ENCODE measurements at regions not wholly inside any gene's neighbourhood (a gene's known extent, or its start where the extent isn't known, plus 50 kb on each side); places are given as distances from the start of the nearest gene placed in this dataset.

DNA sequence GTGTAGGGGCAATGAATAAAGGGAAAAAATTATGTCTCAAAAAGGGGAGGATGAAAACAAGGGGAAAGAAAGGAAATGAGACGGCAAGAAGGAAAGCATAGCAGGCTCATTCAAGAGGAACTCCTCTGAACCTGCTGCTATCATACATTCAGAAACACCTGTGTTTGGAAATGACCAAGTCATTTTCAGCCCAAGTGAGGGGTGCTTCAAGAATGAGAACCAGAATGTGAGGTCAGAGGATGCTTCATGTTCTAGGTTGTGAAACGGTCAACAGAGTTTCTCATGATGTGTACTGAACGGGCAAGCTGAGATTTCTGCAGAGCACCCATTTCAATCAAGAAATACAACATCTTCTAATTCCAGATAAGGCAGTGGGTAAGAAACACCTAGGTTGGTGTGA lies 1367.2 kb upstream of the CELF4 start:
- Mint-ChIP-seq H3K4me1 (ENCODE audit: low read depth) (no peaks in the 10 kb centered on the region), H3K27me3 (peaks cover 1% of the 10 kb centered on the region), H3K36me3 (ENCODE audit: low read depth) (no peaks in the 10 kb centered on the region), H3K4me3 (no peak overlapping the region), H3K27ac (no peak overlapping the region), H3K9me3 (peaks cover 26% of the 10 kb centered on the region)
- intact Hi-C loops (cut with micrococcal nuclease) = no loop called here

DNA sequence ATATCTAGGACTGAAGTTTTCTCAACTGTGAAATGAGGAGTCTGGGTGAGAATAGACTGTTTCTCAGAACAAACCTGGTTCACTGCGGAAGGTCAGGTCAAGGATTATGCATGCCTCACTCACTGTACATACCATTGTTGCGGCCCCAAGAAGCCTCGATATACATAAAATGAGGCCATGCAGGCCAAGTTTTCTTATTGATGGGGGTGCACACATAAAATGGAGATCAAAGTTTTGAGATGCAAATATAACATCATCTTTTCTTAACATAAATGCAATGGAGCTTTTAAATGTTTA lies 1366.1 kb upstream of the CELF4 start:
- Mint-ChIP-seq H3K36me3 (ENCODE audit: low read depth) (no peaks in the 10 kb centered on the region), H3K4me3 (no peak overlapping the region), H3K27me3 (peaks cover 1% of the 10 kb centered on the region), H3K9me3 (peaks cover 18% of the 10 kb centered on the region), H3K4me1 (ENCODE audit: low read depth) (no peaks in the 10 kb centered on the region), H3K27ac (no peak overlapping the region)
- intact Hi-C loops (cut with micrococcal nuclease) = no loop called here

DNA sequence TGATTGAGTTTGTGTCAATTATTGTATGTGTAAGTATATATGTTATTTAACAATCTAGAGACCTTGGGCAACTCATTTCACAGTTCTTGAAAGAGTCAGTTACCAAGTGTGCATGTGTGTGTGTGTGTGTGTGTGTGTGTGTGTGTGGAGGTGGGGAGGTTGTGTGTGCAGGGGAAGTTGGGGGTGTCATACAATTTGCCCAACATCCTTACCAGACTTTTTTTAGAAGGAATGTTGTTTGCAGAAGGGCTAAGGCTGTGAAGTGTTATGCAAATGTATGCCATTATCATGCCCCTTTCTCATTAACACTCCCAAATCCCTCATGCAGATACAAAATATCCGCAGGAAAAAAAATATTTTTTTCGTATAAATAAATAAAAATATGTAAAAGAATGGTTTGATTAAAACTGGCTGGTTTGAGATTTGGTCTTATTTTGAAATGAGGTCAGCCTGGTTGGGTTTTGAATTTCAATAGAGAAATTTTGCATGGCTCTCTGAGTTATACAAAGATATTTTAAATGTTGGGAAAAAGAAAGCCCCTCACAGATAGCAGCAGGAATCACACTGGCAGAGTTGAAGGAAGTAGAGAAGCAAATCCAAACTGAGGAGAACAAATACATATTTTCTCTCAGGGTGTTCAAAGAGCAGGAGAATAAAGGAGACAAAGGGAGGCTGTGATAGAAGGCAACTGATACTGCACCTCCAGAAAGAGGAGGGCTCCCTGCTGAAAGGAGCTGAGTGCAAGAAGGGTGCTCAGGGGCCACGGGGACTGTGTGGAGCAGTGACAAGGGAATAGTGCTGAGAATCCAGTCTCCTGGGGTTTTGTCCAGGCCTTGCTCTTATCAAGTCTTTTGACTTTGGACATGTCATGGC lies 1365.5 kb upstream of the CELF4 start:
- H3K27ac Mint-ChIP-seq = no peak overlapping the region
- peaks cover 1% of the 10 kb centered on the region for H3K27me3 Mint-ChIP-seq
- no peaks in the 10 kb centered on the region for H3K36me3 Mint-ChIP-seq (ENCODE audit: low read depth)
- H3K4me1 Mint-ChIP-seq (ENCODE audit: low read depth) = no peaks in the 10 kb centered on the region
- H3K4me3 Mint-ChIP-seq = no peak overlapping the region
- intact Hi-C loops (cut with micrococcal nuclease) = no loop called here
- H3K9me3 Mint-ChIP-seq = peaks cover 17% of the 10 kb centered on the region

DNA sequence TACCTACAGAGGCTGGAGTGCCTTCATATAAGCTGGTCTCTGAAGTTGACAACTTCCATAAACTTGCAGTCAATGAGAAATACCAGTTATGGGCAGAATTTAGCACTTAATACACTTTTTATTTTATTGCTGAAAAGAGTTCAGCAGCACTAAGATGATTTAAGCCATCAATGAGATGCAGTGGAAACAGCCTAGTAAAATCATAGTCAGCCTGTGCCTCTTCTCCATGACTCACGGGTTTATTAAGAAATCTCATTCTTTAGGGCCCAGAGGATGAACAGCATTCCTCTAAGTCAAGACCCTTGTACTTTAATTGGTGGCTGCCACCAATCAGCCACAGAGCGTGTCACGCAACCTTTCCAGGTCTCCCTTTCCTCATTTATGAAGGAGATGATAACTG lies 1357.9 kb upstream of the CELF4 start:
- no peaks in the 10 kb centered on the region for H3K4me1 Mint-ChIP-seq (ENCODE audit: low read depth)
- intact Hi-C loops (cut with micrococcal nuclease) = no loop called here
- no peaks in the 10 kb centered on the region for H3K27me3 Mint-ChIP-seq
- H3K27ac Mint-ChIP-seq = no peak overlapping the region
- peaks cover 23% of the 10 kb centered on the region for H3K9me3 Mint-ChIP-seq
- H3K36me3 Mint-ChIP-seq (ENCODE audit: low read depth) = no peaks in the 10 kb centered on the region
- H3K4me3 Mint-ChIP-seq = no peak overlapping the region

DNA sequence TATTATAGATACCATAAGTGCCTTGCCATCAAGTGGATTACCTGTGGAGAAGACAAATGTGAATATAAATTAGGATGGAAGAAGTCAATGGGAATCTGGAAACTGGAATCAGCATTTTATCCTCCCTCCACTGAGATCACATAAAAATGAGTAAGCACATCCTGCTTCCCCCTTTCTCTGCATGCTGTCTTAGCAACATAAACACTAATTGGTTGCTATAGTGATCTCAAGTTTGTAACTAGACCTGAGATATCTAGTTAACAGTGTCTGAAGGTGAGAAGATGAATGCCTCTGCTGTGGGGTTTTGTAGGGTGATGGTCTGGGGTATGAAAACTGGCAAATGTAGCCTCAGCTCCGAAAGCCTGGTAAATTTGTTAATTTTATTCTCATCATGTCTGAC lies 1357.5 kb upstream of the CELF4 start:
- Mint-ChIP-seq H3K36me3 (ENCODE audit: low read depth) (no peaks in the 10 kb centered on the region), H3K4me1 (ENCODE audit: low read depth) (no peaks in the 10 kb centered on the region), H3K9me3 (peaks cover 28% of the 10 kb centered on the region), H3K4me3 (no peak overlapping the region), H3K27ac (no peak overlapping the region), H3K27me3 (no peaks in the 10 kb centered on the region)
- intact Hi-C loops (cut with micrococcal nuclease) = no loop called here

- H3K9me3 Mint-ChIP-seq = no peaks in the 10 kb centered on the region
- H3K27me3 Mint-ChIP-seq = no peaks in the 10 kb centered on the region
- H3K4me1 Mint-ChIP-seq (ENCODE audit: low read depth) = no peaks in the 10 kb centered on the region
- no peak overlapping the region for H3K27ac Mint-ChIP-seq
- no peak overlapping the region for H3K4me3 Mint-ChIP-seq
- intact Hi-C loops (cut with micrococcal nuclease) = loop anchor here (10.0 kb wide), 1 partner anchor 65 kb away; no protein-coding TSS in a partner anchor
- no peaks in the 10 kb centered on the region for H3K36me3 Mint-ChIP-seq (ENCODE audit: low read depth)
Measured at GRCh38 chr18:38909972-38910371, 1344.4 kb upstream of the CELF4 start.

GRCh38 chr18:38902796-38903195 lies 1337.2 kb upstream of the CELF4 start:
- peaks cover 16% of the 10 kb centered on the region for H3K9me3 Mint-ChIP-seq
- H3K4me1 Mint-ChIP-seq (ENCODE audit: low read depth) = no peaks in the 10 kb centered on the region
- H3K36me3 Mint-ChIP-seq (ENCODE audit: low read depth) = no peaks in the 10 kb centered on the region
- H3K27me3 Mint-ChIP-seq = no peaks in the 10 kb centered on the region
- intact Hi-C loops (cut with micrococcal nuclease) = no loop called here
- no peak overlapping the region for H3K4me3 Mint-ChIP-seq
- no peak overlapping the region for H3K27ac Mint-ChIP-seq

GRCh38 chr18:38900445-38900844 lies 1334.8 kb upstream of the CELF4 start:
- no peaks in the 10 kb centered on the region for H3K36me3 Mint-ChIP-seq (ENCODE audit: low read depth)
- no peak overlapping the region for H3K27ac Mint-ChIP-seq
- H3K4me3 Mint-ChIP-seq = no peak overlapping the region
- intact Hi-C loops (cut with micrococcal nuclease) = no loop called here
- H3K4me1 Mint-ChIP-seq (ENCODE audit: low read depth) = no peaks in the 10 kb centered on the region
- no peaks in the 10 kb centered on the region for H3K27me3 Mint-ChIP-seq
- H3K9me3 Mint-ChIP-seq = peaks cover 17% of the 10 kb centered on the region

GRCh38 chr18:38900031-38900430 lies 1334.4 kb upstream of the CELF4 start:
- Mint-ChIP-seq H3K4me1 (ENCODE audit: low read depth) (no peaks in the 10 kb centered on the region), H3K36me3 (ENCODE audit: low read depth) (no peaks in the 10 kb centered on the region), H3K27ac (no peak overlapping the region), H3K9me3 (peaks cover 21% of the 10 kb centered on the region), H3K27me3 (no peaks in the 10 kb centered on the region), H3K4me3 (no peak overlapping the region)
- intact Hi-C loops (cut with micrococcal nuclease) = no loop called here

- H3K36me3 Mint-ChIP-seq (ENCODE audit: low read depth) = no peaks in the 10 kb centered on the region
- H3K4me1 Mint-ChIP-seq (ENCODE audit: low read depth) = no peaks in the 10 kb centered on the region
- no peak overlapping the region for H3K27ac Mint-ChIP-seq
- intact Hi-C loops (cut with micrococcal nuclease) = no loop called here
- no peaks in the 10 kb centered on the region for H3K27me3 Mint-ChIP-seq
- H3K4me3 Mint-ChIP-seq = no peak overlapping the region
- H3K9me3 Mint-ChIP-seq = peaks cover 27% of the 10 kb centered on the region
Measured at GRCh38 chr18:38899252-38899651, 1333.7 kb upstream of the CELF4 start.

DNA sequence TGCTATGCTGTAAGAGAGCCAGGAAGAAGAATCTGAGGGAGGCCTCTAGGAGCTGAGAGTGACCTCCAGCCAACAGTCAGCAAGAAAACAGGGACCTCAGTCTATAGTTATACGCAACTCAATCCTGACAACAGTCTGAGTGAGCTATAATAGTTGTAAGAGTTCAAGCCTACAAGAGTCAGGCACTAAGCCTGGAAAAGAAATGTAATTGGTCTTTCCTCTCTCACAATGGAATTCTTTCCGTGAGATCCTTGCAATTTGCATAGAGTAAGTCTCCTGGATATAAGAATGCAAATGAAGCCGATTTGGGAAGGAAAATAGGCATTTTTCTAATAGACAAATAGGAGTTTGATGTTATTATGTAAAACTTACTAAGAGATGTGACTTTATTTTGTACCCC lies 1332.6 kb upstream of the CELF4 start:
- no peak overlapping the region for H3K4me3 Mint-ChIP-seq
- no peaks in the 10 kb centered on the region for H3K27me3 Mint-ChIP-seq
- H3K9me3 Mint-ChIP-seq = peaks cover 32% of the 10 kb centered on the region
- H3K27ac Mint-ChIP-seq = no peak overlapping the region
- H3K4me1 Mint-ChIP-seq (ENCODE audit: low read depth) = no peaks in the 10 kb centered on the region
- H3K36me3 Mint-ChIP-seq (ENCODE audit: low read depth) = no peaks in the 10 kb centered on the region
- intact Hi-C loops (cut with micrococcal nuclease) = no loop called here

GRCh38 chr18:38895560-38895959 lies 1330.0 kb upstream of the CELF4 start:
- H3K9me3 Mint-ChIP-seq = peaks cover 17% of the 10 kb centered on the region
- no peak overlapping the region for H3K27ac Mint-ChIP-seq
- intact Hi-C loops (cut with micrococcal nuclease) = no loop called here
- no peaks in the 10 kb centered on the region for H3K27me3 Mint-ChIP-seq
- no peaks in the 10 kb centered on the region for H3K4me1 Mint-ChIP-seq (ENCODE audit: low read depth)
- no peak overlapping the region for H3K4me3 Mint-ChIP-seq
- no peaks in the 10 kb centered on the region for H3K36me3 Mint-ChIP-seq (ENCODE audit: low read depth)

DNA sequence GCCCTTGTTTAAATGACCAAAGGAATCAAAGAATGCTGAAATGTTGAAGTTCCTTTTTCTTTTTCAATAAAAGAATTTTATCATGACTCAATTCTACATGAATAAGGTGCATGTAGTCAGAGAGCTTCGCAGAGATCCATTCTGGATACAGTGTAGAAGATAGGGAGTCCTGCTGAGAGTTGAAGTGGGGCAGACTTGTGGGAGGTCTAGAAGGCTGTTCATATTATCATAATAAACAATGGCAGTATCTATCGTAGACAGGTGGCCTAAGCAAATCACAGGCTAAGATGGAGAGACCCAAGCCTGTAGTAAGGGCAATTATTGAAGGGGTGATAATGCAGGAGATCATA lies 1322.0 kb upstream of the CELF4 start:
- intact Hi-C loops (cut with micrococcal nuclease) = no loop called here
- no peak overlapping the region for H3K4me3 Mint-ChIP-seq
- H3K27ac Mint-ChIP-seq = no peak overlapping the region
- H3K4me1 Mint-ChIP-seq (ENCODE audit: low read depth) = no peaks in the 10 kb centered on the region
- no peaks in the 10 kb centered on the region for H3K36me3 Mint-ChIP-seq (ENCODE audit: low read depth)
- H3K27me3 Mint-ChIP-seq = no peaks in the 10 kb centered on the region
- H3K9me3 Mint-ChIP-seq = peaks cover 8% of the 10 kb centered on the region

GRCh38 chr18:38886861-38887670 lies 1321.5 kb upstream of the CELF4 start:
- intact Hi-C loops (cut with micrococcal nuclease) = no loop called here
- no peaks in the 10 kb centered on the region for H3K36me3 Mint-ChIP-seq (ENCODE audit: low read depth)
- no peaks in the 10 kb centered on the region for H3K4me1 Mint-ChIP-seq (ENCODE audit: low read depth)
- H3K27me3 Mint-ChIP-seq = no peaks in the 10 kb centered on the region
- peaks cover 10% of the 10 kb centered on the region for H3K9me3 Mint-ChIP-seq
- no peak overlapping the region for H3K4me3 Mint-ChIP-seq
- no peak overlapping the region for H3K27ac Mint-ChIP-seq

Measured in dendritic cell treated with granulocyte-macrophage colony-stimulating factor and Interleukin-4, amounts not matched to agents 40 ng/mL and 50 ng/mL, for 4 days (primary cell).